HG02970 (cell line): ENCODE measurements at regions not wholly inside any gene's neighbourhood (a gene's known extent, or its start where the extent isn't known, plus 50 kb on each side); places are given as distances from the start of the nearest gene placed in this dataset.

ENCODE experiments used
- ATAC-seq: cut with Tn5 transposase; IDR thresholded peaks from one replicate; pipeline ENCODE4 v1.9.1; 2021; ENCODE audit warnings: mild to moderate bottlenecking, moderate library complexity, moderate number of reproducible peaks; ENCODE audit not compliant: unreplicated experiment, low FRiP score

GRCh38 chr12:127712561-127712960, 554.4 kb upstream of the TMEM132C start:
- ATAC-seq: no peak

DNA sequence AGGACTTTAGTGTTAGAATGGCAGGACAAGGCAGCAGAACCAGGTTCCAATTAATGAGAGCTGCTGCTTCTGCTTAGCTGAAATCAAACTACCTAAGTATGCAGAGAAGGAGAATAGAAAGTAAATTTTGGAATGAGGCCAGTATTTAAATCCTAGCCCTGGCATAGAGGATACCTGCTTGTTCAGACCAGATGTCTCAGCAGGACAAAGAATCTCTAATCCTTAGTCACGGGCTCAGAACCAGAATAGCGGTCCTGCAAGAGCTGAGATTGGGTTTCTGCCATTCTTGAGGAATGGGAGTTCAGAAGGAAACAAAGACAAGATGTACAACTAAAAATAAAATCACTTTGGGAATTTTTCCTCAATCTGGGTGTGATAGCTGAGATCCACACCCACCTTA, 550.8 kb upstream of the TMEM132C start:
- no peak for ATAC-seq

- no peak for ATAC-seq
These were observed 549.7 kb upstream of the TMEM132C start for GRCh38 chr12:127717278-127717677.

GRCh38 chr12:127720334-127720733, 546.6 kb upstream of the TMEM132C start:
- no peak for ATAC-seq

DNA sequence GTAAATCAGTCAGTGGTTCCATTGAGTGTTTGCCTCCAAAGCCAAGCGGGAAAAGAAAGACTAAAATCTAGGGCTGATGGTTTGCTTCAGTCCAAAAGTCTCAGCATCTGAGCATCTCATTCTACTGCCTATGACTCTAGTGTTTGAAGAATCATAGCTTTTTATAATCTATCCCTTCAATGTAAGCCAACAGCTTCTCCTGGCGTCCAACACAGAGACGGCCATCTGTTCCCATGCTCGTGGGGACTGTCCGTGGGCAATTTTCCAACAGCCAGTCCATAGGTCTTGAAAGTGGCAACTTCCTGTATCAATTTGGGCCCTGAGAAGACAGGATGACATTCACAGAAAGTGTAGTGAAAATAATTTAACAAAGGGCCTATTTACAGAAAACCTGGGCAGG, 544.4 kb upstream of the TMEM132C start:
- ATAC-seq: no peak

DNA sequence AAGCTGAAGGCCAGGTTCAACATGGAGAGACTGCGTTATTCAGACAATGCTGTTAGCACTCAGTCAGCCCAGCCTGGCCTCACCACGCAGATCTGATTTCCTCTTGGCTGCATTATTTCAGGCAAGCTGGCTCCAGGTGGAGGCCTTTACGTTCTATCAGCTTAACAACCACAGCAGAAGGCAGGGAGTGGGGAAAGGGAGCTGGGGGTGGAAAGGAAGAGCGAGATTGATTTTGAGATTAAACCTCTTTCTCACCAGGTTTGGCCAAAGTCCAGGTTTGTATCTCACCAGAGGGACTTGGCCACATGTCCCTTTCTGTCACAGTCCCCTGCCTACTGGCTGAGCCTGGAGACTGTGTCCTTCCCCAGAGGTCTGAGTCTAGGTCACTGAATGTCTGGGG, 543.7 kb upstream of the TMEM132C start:
- ATAC-seq: no peak

DNA sequence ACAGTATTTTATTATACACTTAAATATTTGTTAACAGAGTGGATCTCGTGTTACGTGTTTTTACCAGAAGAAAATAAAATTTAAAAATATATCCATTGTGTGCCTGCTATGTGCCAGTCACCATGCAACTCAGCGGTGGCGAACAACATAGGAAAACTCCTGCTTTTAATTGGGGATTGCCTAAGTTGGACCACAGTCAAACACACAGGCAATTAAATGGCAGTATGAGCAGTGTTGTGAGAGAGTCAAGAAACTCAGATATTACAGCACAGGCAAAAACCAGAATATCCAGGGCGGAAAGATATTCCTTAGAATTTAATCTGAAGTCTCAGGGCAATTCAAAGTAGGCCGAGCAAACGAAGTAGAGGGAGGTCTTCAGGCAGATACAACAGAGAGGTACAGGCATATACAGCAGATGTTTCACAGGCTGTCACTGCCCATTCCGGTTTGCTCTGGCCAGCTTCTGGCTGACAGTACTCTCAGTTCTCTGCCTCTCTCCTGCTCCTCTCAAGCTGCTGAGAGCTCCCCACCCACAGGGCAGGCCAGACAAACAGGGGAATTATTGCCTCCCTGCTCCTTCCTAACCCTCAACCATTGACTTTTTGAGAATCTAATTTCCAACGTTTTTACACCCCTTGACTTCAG, 540.2 kb upstream of the TMEM132C start:
- ATAC-seq: no peak

- ATAC-seq: no peak
These were observed 538.7 kb upstream of the TMEM132C start for GRCh38 chr12:127728285-127728684.

DNA sequence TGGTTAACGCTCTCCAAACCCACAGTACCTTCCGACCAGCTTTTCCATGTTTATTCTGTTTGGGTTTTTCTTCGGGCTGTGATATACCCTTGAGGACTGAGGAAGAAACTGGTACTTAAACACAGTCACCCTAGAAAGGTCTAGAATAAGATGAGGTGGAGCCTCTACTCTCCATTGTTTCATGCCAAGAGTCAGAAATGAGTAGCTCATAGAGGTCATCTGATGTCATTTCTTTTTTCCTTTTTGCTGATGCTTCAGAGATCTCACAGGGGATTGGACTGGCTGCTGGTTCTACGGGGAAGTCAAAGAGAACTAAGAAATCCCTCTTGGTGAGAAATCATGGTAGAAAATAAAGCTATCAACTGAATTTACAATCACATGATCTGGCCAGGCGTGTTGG, 538.2 kb upstream of the TMEM132C start:
- no peak for ATAC-seq

DNA sequence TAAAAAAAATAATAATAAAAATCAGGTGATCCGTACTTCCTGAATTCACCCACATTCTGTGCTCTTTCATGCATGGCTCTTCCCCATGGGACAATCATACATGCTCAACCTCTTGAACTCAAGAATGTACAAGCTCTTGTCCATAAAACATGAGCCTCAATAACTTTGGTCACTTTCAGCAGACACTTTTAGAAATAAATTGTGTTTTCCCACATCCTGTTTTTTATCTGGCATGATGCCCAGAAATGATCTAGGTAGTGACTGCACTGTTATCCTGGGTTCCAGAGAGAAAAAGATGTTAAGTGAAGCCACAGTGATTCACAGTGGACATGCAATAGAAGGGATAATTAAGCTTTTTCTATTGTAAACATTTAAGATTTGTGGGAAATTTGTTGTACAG, 537.6 kb upstream of the TMEM132C start:
- ATAC-seq: no peak

- no peak for ATAC-seq
These were observed 535.3 kb upstream of the TMEM132C start for GRCh38 chr12:127731657-127732056.

- no peak for ATAC-seq
These were observed 524.7 kb upstream of the TMEM132C start for GRCh38 chr12:127742231-127742630.

- no peak for ATAC-seq
These were observed 521.3 kb upstream of the TMEM132C start for GRCh38 chr12:127745469-127746212.

- ATAC-seq: no peak
These were observed 517.6 kb upstream of the TMEM132C start for GRCh38 chr12:127749416-127749815.

- ATAC-seq: no peak
These were observed 516.7 kb upstream of the TMEM132C start for GRCh38 chr12:127750076-127750840.

DNA sequence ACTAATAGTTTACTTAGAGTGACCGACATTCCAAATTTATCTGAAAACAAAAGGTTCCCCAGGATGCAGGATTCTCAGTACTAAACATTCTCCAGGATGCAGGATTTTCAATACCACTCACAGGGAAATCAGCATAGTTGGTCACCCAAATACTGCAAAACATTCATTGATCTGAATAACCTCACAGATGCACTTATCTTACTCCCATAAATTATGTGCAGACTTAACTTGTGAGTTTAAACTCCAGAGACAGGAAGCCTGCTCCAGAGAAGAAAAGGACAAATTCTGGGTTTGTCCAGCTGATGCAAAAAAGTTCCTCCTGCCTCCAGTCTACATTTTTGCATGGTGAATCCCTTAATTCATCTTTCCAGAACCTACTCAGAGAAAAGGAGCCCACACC, 514.2 kb upstream of the TMEM132C start:
- no peak for ATAC-seq

- ATAC-seq: no peak
These were observed 506.6 kb upstream of the TMEM132C start for GRCh38 chr12:127760357-127760756.

- ATAC-seq: no peak
These were observed 506.0 kb upstream of the TMEM132C start for GRCh38 chr12:127760996-127761395.

DNA sequence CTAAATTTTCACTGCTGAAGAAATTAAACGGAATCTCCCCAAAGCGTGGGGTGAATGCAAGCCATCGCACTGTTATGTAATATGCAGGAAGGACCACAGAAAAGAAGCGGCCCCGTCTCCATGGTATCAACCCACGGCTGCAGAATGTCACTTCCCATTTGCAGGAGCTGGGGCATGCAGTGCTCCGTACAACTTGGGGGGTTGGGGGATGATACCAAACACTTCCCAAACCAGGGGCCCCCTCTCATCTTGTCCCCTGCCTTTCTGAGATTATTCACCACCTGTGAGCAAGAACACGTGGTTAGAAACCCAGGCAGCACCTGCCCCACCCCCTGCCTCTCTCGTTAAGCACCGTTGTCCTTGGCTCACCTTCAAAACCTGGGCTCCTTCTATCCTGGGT, 505.1 kb upstream of the TMEM132C start:
- ATAC-seq: no peak

DNA sequence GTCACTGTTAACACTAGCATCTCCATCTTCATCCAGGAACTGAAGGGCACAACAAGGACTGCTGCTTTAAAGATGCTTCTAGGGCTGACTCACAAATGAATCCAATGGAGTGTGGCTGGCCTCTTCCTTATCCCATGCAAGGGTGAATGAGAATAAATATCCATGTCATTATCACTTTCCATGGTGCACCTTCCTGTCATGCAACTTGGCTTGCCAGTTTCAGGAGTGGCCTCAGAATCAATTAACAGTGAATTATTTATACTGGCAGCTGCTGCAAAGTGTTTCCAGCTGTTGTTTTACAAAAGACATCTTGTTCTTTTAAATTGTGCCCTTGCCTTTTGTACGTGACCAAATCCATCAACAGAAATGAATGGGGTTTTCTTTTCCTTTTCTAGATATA, 499.3 kb upstream of the TMEM132C start:
- ATAC-seq: no peak

- no peak for ATAC-seq
These were observed 496.9 kb upstream of the TMEM132C start for GRCh38 chr12:127770118-127770517.

DNA sequence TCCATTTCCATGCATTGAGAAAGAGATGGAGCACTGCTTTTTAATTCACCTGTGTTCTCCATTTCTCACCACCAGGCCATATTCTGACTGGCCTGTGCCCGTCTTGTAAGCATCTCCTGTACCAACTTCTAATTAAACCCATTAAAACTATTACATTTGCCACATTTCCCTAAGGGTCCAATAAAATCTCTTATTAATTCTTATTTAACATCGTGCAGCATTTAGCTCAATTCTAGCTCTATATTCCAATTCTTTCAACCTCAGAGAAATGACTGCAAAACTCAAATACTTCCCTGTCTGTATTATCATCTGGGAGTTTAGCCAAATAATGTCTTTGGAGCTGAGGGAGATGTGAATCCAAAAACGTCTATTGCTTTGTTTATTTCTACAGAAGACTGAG, 495.4 kb upstream of the TMEM132C start:
- ATAC-seq: no peak
